ENCODE measurements at regions not wholly inside any gene's neighbourhood (a gene's known extent, or its start where the extent isn't known, plus 50 kb on each side); places are given as distances from the start of the nearest gene placed in this dataset.

GRCh38 chr13:83980331-83980730, 98.1 kb upstream of the SLITRK1 start:
- POLR2A ChIA-PET (ENCODE audit: unreplicated experiment) = no interaction called here
- no peak for ATAC-seq (ENCODE audit: low read depth)

More at GRCh38 chr13:83980331-83980730, 98.1 kb upstream of the SLITRK1 start:
- H2AK9ac ChIP-seq (replicated peaks; ENCODE audit: low read depth, low read length, poor library complexity) = no peak overlapping the region
- no peak overlapping the region for H4K91ac ChIP-seq (ENCODE audit: insufficient read depth, low read depth, low read length)
- H3K27ac ChIP-seq (ENCODE audit: insufficient read depth, low read length) = no peak overlapping the region
- no peak overlapping the region for H2AFZ ChIP-seq (replicated peaks; ENCODE audit: low read length, poor library complexity)
- dilution Hi-C loops (cut with HindIII; ENCODE audit: low sequenced_read_pairs, unreplicated experiment) = no loop called here
- H3K9ac ChIP-seq (ENCODE audit: low read depth, low read length) = no peak overlapping the region
- TF ChIP-seq MAFK (IDR thresholded peaks at IDR 0.05; ENCODE audit: low read depth, low read length) (no peak), NFE2L2 (IDR thresholded peaks at IDR 0.05; ENCODE audit: low read depth, low read length) (no peak), RCOR1 (IDR thresholded peaks at IDR 0.05; ENCODE audit: insufficient replicate concordance, low read length) (no peak), BHLHE40 (IDR thresholded peaks at IDR 0.05; ENCODE audit: low read depth, low read length) (no peak), SMC3 (IDR thresholded peaks at IDR 0.05; ENCODE audit: low read depth, low read length) (no peak), MAZ (IDR thresholded peaks at IDR 0.05; ENCODE audit: borderline replicate concordance, low read depth, low read length) (no peak), POLR2A (IDR thresholded peaks at IDR 0.05; ENCODE audit: low read depth, low read length) (no peak)
- TF ChIP-seq, protein P1, sequence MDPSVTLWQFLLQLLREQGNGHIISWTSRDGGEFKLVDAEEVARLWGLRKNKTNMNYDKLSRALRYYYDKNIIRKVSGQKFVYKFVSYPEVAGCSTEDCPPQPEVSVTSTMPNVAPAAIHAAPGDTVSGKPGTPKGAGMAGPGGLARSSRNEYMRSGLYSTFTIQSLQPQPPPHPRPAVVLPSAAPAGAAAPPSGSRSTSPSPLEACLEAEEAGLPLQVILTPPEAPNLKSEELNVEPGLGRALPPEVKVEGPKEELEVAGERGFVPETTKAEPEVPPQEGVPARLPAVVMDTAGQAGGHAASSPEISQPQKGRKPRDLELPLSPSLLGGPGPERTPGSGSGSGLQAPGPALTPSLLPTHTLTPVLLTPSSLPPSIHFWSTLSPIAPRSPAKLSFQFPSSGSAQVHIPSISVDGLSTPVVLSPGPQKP (IDR thresholded peaks at IDR 0.05; ENCODE audit: borderline replicate concordance, low read depth, low read length) = no peak
- H3K9me3 ChIP-seq (ENCODE audit: control insufficient read depth, insufficient read depth, low read length) = peaks cover 2% of the 10 kb centered on the region; the same call in 1 of the 2 replicates
- no peak overlapping the region for H4K8ac ChIP-seq (ENCODE audit: low read depth in 2 of 2, low read length in 2 of 2)
- no peaks in the 10 kb centered on the region for H3K79me1 ChIP-seq (ENCODE audit: low read depth in 1 of 2, low read length in 2 of 2)
- H3K56ac ChIP-seq (ENCODE audit: extremely low read depth, insufficient read depth, low read length) = no peak overlapping the region
- H4K20me1 ChIP-seq (ENCODE audit: insufficient read depth, low read length) = no peaks in the 10 kb centered on the region
- no peak overlapping the region for H4K5ac ChIP-seq (ENCODE audit: low read depth, low read length)
- no peaks in the 10 kb centered on the region for H3K9me1 ChIP-seq (ENCODE audit: insufficient read depth, low read length)
- no peak overlapping the region for H3K4ac ChIP-seq (ENCODE audit: low read depth, low read length)
- H3K36me3 ChIP-seq (ENCODE audit: control insufficient read depth, insufficient read depth, low read length) = no peaks in the 10 kb centered on the region
- no peak overlapping the region for H3K14ac ChIP-seq (replicated peaks; ENCODE audit: low read depth, low read length)
- no peak overlapping the region for H3K4me2 ChIP-seq (ENCODE audit: low read depth, low read length)
- intact Hi-C loops (cut with micrococcal nuclease) = no loop called here
- CTCF ChIA-PET = no interaction called here
- H3K4me1 ChIP-seq (ENCODE audit: control insufficient read depth, insufficient read depth, low read length) = no peaks in the 10 kb centered on the region
- no peak overlapping the region for H2BK20ac ChIP-seq (ENCODE audit: low read depth, low read length)
- DNase-seq = peak; percentile 0
- in situ Hi-C loops (cut with MboI; ENCODE audit: low sequenced_read_pairs) = no loop called here
- no peak overlapping the region for H2BK15ac ChIP-seq (ENCODE audit: low read depth, low read length)
- H3K18ac ChIP-seq (ENCODE audit: low read depth, low read length) = no peak overlapping the region
- no peak overlapping the region for H2BK5ac ChIP-seq (ENCODE audit: low read depth, low read length, poor library complexity, severe bottlenecking)
- no CpG with 5 or more reads among the region's 5 CpGs for WGBS, 2 experiments (ENCODE audit: extremely low coverage in 2 of 2, insufficient read length in 1 of 2)
- no peaks in the 10 kb centered on the region for H3K27me3 ChIP-seq (ENCODE audit: control insufficient read depth, insufficient read depth, low read length)
- no peak overlapping the region for H3K4me3 ChIP-seq (ENCODE audit: insufficient read depth, low read depth, low read length)
- H3K23ac ChIP-seq (ENCODE audit: low read depth, low read length) = no peak overlapping the region
- no peak overlapping the region for H2AK5ac ChIP-seq (ENCODE audit: low read depth, low read length)
- no TSS peak for BruUV-seq (replicated peaks)
- H2BK120ac ChIP-seq (ENCODE audit: low read depth, low read length) = no peak overlapping the region

All from IMR-90 (cell line).